Astrocyte of the spinal cord (primary cell): ENCODE measurements at regions not wholly inside any gene's neighbourhood (a gene's known extent, or its start where the extent isn't known, plus 50 kb on each side); places are given as distances from the start of the nearest gene placed in this dataset.

ENCODE experiments used
- DNase-seq: peaks from one replicate; pipeline ENCODE4 v3.0.0; 2011; ENCODE audit warnings: low read depth, low spot score
- H3K4me3 ChIP-seq: 2 replicates; pipeline ENCODE4 v1.5.1; 2011; ENCODE audit warnings: low read depth, mild to moderate bottlenecking, low read length, moderate library complexity
- in situ Hi-C: cut with HindIII; loops from 2 replicates; pipeline ENCODE4 v1.10.0; 2017; ENCODE audit warnings: low sequenced_read_pairs
- TF ChIP-seq, protein P1 (sequence below): IDR thresholded peaks from 2 replicates; pipeline ENCODE4 v1.5.1; 2012; ENCODE audit warnings: low read depth, mild to moderate bottlenecking, low read length, inconsistent platforms

GRCh38 chr7:49325571-49325970 is 401.2 kb downstream of the CDC14C start:
- no peak for DNase-seq
- TF ChIP-seq, protein P1, sequence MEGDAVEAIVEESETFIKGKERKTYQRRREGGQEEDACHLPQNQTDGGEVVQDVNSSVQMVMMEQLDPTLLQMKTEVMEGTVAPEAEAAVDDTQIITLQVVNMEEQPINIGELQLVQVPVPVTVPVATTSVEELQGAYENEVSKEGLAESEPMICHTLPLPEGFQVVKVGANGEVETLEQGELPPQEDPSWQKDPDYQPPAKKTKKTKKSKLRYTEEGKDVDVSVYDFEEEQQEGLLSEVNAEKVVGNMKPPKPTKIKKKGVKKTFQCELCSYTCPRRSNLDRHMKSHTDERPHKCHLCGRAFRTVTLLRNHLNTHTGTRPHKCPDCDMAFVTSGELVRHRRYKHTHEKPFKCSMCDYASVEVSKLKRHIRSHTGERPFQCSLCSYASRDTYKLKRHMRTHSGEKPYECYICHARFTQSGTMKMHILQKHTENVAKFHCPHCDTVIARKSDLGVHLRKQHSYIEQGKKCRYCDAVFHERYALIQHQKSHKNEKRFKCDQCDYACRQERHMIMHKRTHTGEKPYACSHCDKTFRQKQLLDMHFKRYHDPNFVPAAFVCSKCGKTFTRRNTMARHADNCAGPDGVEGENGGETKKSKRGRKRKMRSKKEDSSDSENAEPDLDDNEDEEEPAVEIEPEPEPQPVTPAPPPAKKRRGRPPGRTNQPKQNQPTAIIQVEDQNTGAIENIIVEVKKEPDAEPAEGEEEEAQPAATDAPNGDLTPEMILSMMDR: no peak
- in situ Hi-C loops: no loop called here
- H3K4me3 ChIP-seq: no peak overlapping the region

GRCh38 chr7:49327155-49327554 is 402.8 kb downstream of the CDC14C start:
- H3K4me3 ChIP-seq: no peak overlapping the region
- TF ChIP-seq, protein P1: no peak
- DNase-seq: no peak
- in situ Hi-C loops: no loop called here

DNA sequence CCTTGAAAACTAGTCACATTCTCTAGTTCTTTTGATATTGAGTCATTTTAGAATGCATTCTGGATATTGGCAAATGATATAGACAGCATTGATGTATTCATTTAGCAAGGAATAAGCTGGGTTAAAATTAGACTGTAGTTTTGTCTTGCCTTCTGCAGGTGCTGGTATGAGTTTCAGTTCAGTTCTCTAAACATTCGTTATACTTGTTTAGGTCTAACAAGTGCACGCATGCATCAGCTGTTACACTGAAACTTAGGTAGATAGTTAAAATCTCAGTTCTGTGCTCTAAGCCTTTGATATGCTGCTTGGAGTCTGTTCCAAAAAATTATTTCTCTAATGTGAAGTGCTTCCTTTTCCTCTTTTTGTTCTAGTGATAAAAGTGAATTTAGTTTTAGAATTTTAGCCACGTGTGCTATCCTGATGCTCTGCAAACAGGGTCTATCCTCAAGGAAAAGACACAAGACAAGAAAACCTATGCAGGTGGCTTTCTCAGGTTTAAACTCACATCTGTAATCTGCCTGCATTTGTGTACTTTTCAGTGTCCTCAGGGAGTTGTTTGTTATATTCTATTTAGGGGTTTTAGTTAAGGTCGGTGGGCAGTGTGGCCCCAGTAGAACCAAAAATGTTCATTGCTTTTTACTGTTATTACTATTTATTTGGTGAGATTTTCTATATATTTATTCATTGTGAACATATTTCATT is 409.0 kb downstream of the CDC14C start:
- TF ChIP-seq, protein P1: no peak
- in situ Hi-C loops: no loop called here
- H3K4me3 ChIP-seq: no peak overlapping the region
- no peak for DNase-seq

- no peak for DNase-seq
- TF ChIP-seq, protein P1: no peak
- in situ Hi-C loops: no loop called here
- H3K4me3 ChIP-seq: no peak overlapping the region
These were observed 417.5 kb downstream of the CDC14C start for GRCh38 chr7:49341849-49342248.

DNA sequence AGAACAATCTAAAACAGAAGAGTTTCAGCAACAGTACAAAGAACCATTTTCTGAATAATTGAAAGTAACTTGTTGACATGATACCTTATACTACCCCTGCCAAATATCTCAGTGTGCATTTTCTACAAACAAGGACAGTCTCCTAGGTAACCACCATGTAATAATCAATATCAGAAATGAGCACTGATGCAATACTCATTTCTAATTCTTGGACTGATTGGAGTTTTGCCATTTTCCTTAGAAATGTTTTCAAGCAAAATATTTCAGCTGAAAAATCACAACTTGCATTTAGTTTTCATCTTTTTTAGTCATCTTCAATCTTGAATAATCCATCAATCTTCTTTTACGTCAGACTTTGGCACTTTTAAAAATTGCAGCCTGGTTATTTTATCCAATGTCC is 420.2 kb downstream of the CDC14C start:
- no peak for DNase-seq
- in situ Hi-C loops: no loop called here
- TF ChIP-seq, protein P1: no peak
- no peak overlapping the region for H3K4me3 ChIP-seq

DNA sequence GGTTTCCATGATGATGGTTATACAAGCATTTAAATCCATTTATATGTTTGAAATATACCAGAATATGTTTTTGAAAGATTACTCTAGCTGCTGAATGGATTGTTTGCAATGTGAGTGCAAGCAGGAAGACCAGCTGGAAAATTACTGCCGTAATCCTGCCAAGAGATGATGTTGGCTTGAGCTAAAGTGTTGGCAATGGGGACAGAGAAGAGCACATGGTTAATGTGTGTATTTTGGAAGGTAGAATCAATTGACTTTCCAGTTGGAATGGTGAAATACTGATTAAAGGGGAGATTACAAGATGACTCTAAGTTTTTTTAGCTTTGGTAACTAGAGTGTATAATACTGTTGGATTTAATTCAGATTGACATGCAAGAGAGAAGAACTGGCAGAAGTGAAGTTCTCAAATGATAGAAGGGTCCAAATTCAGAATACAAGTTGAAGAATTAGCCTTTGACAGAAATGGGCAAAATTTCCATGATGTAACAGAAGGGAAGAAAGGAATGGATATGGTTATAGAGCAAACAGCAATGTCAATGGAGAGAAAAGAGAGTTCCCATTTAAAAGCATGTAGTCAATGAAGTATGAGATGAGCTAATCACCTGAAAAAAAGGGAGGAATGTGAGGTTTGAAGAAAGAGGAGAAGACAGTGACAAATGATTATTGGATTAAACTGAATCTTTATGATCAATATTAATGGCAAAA is 422.0 kb downstream of the CDC14C start:
- in situ Hi-C loops: no loop called here
- no peak for DNase-seq
- H3K4me3 ChIP-seq: no peak overlapping the region
- TF ChIP-seq, protein P1: no peak
